Urinary bladder (tissue), 3 donors: ENCODE measurements at regions not wholly inside any gene's neighbourhood (a gene's known extent, or its start where the extent isn't known, plus 50 kb on each side); places are given as distances from the start of the nearest gene placed in this dataset.

Experiments used
- DNase-seq: peaks from one replicate; pipeline ENCODE4 v3.0.0-alpha.2; 2015; ENCODE audit errors: extremely low spot score
- H3K27ac ChIP-seq: one replicate; pipeline ENCODE4 v1.5.1; 2013; ENCODE audit warnings: low read depth, mild to moderate bottlenecking, moderate library complexity
- H3K36me3 ChIP-seq: one replicate; pipeline ENCODE4 v1.6.1; 2013; ENCODE audit warnings: mild to moderate bottlenecking, moderate library complexity; ENCODE audit not compliant: insufficient read depth
- H3K4me1 ChIP-seq: one replicate; pipeline ENCODE4 v1.6.1; 2013; ENCODE audit warnings: mild to moderate bottlenecking, moderate library complexity; ENCODE audit not compliant: insufficient read depth
- H3K4me3 ChIP-seq: one replicate; pipeline ENCODE4 v1.5.1; 2013; ENCODE audit warnings: low read depth, low read length
- WGBS: extraction: QIAGEN DNeasy Blood & Tissue Kit; methylation state at CpG from one replicate; pipeline ENCODE4 v1.1.7; 2013; 5-methylcytosine and 5-hydroxymethylcytosine counted together
- donor health status: healthy with polysubstance abuse.
- donor health status: healthy.

- Histone ChIP-seq H3K27ac (no peak overlapping the region), H3K4me1 (no peaks in the 10 kb centered on the region), H3K36me3 (no peaks in the 10 kb centered on the region), H3K4me3 (no peak overlapping the region)
- 89% methylated on average over 1 of the region's 1 CpG for WGBS
- no peak for DNase-seq
Observed at GRCh38 chrX:78527818-78528217, 131.3 kb downstream of the RTL3 start.

GRCh38 chrX:78527263-78527662 lies 131.9 kb downstream of the RTL3 start:
- no peaks in the 10 kb centered on the region for H3K4me1 ChIP-seq
- H3K27ac ChIP-seq, result no peak overlapping the region
- WGBS, result 80% methylated on average over 1 of the region's 1 CpG
- no peaks in the 10 kb centered on the region for H3K36me3 ChIP-seq
- DNase-seq, result no peak
- no peak overlapping the region for H3K4me3 ChIP-seq

- no peak for DNase-seq
- H3K36me3 ChIP-seq, result no peaks in the 10 kb centered on the region
- H3K4me3 ChIP-seq, result no peak overlapping the region
- no peak overlapping the region for H3K27ac ChIP-seq
- no peaks in the 10 kb centered on the region for H3K4me1 ChIP-seq
- 85% methylated on average over 2 of the region's 2 CpGs for WGBS
Observed at GRCh38 chrX:78522601-78523000, 136.5 kb downstream of the RTL3 start.

- Histone ChIP-seq H3K27ac (no peak overlapping the region), H3K4me1 (no peaks in the 10 kb centered on the region), H3K4me3 (no peak overlapping the region), H3K36me3 (no peaks in the 10 kb centered on the region)
- DNase-seq, result no peak
- WGBS, result 80% methylated on average over 4 of the region's 4 CpGs
Observed at GRCh38 chrX:78517124-78517523, 142.0 kb downstream of the RTL3 start.

- H3K27ac ChIP-seq, result no peak overlapping the region
- DNase-seq, result no peak
- H3K4me3 ChIP-seq, result no peak overlapping the region
Observed at GRCh38 chrX:78514852-78515251, 144.3 kb downstream of the RTL3 start.

GRCh38 chrX:78513971-78514738 lies 145.0 kb downstream of the RTL3 start:
- H3K27ac ChIP-seq, result peak overlapping the region; percentile 10
- H3K4me1 ChIP-seq, result no peaks in the 10 kb centered on the region
- H3K4me3 ChIP-seq, result no peak overlapping the region
- H3K36me3 ChIP-seq, result no peaks in the 10 kb centered on the region
- DNase-seq, result no peak
- 52% methylated on average over 5 of the region's 5 CpGs for WGBS

More at GRCh38 chrX:78514852-78515251, 144.3 kb downstream of the RTL3 start:
- H3K4me1 ChIP-seq, result no peaks in the 10 kb centered on the region
- no peaks in the 10 kb centered on the region for H3K36me3 ChIP-seq

- no peaks in the 10 kb centered on the region for H3K36me3 ChIP-seq
- H3K4me3 ChIP-seq, result no peak overlapping the region
- no peak for DNase-seq
- WGBS, result 84% methylated on average over 1 of the region's 1 CpG
- no peaks in the 10 kb centered on the region for H3K4me1 ChIP-seq
- H3K27ac ChIP-seq, result no peak overlapping the region
Observed at GRCh38 chrX:78506248-78506647, 152.9 kb downstream of the RTL3 start.

GRCh38 chrX:78496483-78496882 lies 162.6 kb downstream of the RTL3 start:
- H3K4me3 ChIP-seq, result no peak overlapping the region
- no peak overlapping the region for H3K27ac ChIP-seq
- H3K4me1 ChIP-seq, result no peaks in the 10 kb centered on the region
- no peaks in the 10 kb centered on the region for H3K36me3 ChIP-seq
- 98% methylated on average over 2 of the region's 2 CpGs for WGBS
- no peak for DNase-seq

- Histone ChIP-seq H3K4me3 (no peak overlapping the region), H3K36me3 (no peaks in the 10 kb centered on the region), H3K27ac (no peak overlapping the region), H3K4me1 (no peaks in the 10 kb centered on the region)
- 37% methylated on average over 2 of the region's 2 CpGs for WGBS
- DNase-seq, result no peak
Observed at GRCh38 chrX:78493180-78493579, 165.8 kb upstream of the CYSLTR1 start.

- no peaks in the 10 kb centered on the region for H3K4me1 ChIP-seq
- no peaks in the 10 kb centered on the region for H3K36me3 ChIP-seq
- 36% methylated on average over 2 of the region's 2 CpGs for WGBS
- no peak for DNase-seq
- no peak overlapping the region for H3K4me3 ChIP-seq
- H3K27ac ChIP-seq, result no peak overlapping the region
Observed at GRCh38 chrX:78476701-78477100, 149.3 kb upstream of the CYSLTR1 start.

- no peak for DNase-seq
- H3K36me3 ChIP-seq, result no peaks in the 10 kb centered on the region
- WGBS, result 100% methylated on average over 1 of the region's 1 CpG
- no peak overlapping the region for H3K27ac ChIP-seq
- no peak overlapping the region for H3K4me3 ChIP-seq
- H3K4me1 ChIP-seq, result no peaks in the 10 kb centered on the region
Observed at GRCh38 chrX:78456909-78457308, 129.5 kb upstream of the CYSLTR1 start.

- Histone ChIP-seq H3K36me3 (no peaks in the 10 kb centered on the region), H3K27ac (no peak overlapping the region), H3K4me1 (no peaks in the 10 kb centered on the region), H3K4me3 (no peak overlapping the region)
- DNase-seq, result no peak
- 77% methylated on average over 4 of the region's 4 CpGs for WGBS
Observed at GRCh38 chrX:78455901-78456300, 128.5 kb upstream of the CYSLTR1 start.

GRCh38 chrX:78452356-78452755 lies 124.9 kb upstream of the CYSLTR1 start:
- no peak overlapping the region for H3K4me3 ChIP-seq
- H3K27ac ChIP-seq, result no peak overlapping the region
- no peaks in the 10 kb centered on the region for H3K36me3 ChIP-seq
- DNase-seq, result no peak
- H3K4me1 ChIP-seq, result no peaks in the 10 kb centered on the region

GRCh38 chrX:78437621-78438020 lies 110.2 kb upstream of the CYSLTR1 start:
- H3K36me3 ChIP-seq, result no peaks in the 10 kb centered on the region
- WGBS, result 85% methylated on average over 2 of the region's 2 CpGs
- no peak overlapping the region for H3K27ac ChIP-seq
- no peaks in the 10 kb centered on the region for H3K4me1 ChIP-seq
- no peak overlapping the region for H3K4me3 ChIP-seq
- DNase-seq, result no peak

- no peak for DNase-seq
Observed at GRCh38 chrX:78429172-78429571, 101.8 kb upstream of the CYSLTR1 start.

More at GRCh38 chrX:78429172-78429571, 101.8 kb upstream of the CYSLTR1 start:
- 95% methylated on average over 3 of the region's 3 CpGs for WGBS
- H3K4me3 ChIP-seq, result no peak overlapping the region
- H3K36me3 ChIP-seq, result no peaks in the 10 kb centered on the region
- no peak overlapping the region for H3K27ac ChIP-seq
- H3K4me1 ChIP-seq, result no peaks in the 10 kb centered on the region
